Left hindlimb (tissue), 1 donor: ENCODE measurements at regions not wholly inside any gene's neighbourhood (a gene's known extent, or its start where the extent isn't known, plus 50 kb on each side); places are given as distances from the start of the nearest gene placed in this dataset.
"Not testable (repeated sequence)": the region's sequence is repeated elsewhere in the genome, so short reads cannot be mapped to it uniquely, and the experiment has no call there.

Source experiments
- DNase-seq: peaks from one replicate; pipeline ENCODE4 v3.0.0-alpha.2; 2018

DNA sequence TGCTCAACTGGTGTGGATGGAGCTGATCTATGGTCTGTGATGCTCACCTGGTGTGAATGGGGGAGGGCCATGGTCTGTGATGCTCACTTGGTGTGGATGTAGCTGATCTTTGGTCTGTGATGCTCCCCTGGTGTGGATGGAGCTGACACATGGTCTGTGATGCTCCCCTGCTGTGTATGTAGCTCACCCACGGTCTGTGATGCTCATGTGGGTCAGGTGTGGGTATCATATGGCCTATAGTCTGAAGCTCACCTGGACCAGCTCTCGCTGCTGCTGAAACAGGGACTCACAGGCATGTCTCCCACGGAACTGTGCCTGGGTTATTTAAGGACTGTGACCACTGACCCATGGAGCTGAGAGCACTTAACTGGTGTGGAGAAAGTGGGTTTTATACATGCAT, 109.7 kb downstream of the CRLF2 start:
- no peak for DNase-seq

DNA sequence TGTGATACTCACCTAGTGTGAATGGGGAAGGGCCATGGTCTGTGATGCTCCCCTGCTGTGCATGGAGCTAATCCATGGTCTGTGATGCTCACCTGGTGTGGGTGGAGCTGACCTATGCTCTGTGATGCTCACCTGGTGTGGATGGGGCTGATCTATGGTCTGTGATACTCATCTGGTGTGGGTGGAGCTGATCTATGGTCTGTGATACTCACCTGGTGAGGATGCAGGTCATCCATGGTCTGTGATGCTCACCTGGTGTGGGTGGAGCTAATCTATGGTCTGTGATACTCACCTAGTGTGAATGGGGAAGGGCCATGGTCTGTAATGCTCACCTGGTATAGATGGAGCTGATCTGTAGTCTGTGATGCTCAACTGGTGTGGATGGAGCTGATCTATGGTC, 110.2 kb downstream of the CRLF2 start:
- DNase-seq: not testable (repeated sequence)

DNA sequence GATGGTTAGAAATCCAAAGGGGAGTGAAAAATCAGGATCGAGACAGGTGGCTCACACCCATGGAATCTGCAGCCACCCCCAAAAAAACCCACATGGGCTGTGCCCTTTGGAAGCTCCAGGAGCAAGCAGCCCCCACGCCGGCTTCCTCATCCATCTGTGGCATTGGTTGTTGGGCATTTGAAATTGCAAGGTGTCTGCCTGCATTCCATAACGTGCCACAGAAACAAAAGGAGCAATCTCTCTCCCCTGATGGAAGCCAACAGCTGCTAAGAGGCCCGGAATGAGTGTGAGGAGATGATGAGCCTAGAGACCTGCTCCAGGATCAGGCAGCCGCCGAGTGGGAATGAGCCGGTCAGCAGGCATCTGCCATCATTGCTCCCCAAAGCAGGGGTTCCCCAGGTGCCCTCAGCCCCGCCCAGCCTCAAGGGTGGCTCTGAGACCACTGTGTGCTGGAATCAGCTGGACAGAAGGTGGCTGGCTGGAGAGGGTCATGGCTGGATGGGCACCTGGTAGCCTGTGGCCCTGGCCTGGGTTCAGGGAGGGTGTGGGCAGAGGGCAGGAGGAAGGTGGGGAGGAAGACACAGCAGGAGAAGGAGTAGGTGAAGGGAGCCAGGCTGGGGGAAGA, 113.2 kb downstream of the CRLF2 start:
- DNase-seq: no peak

DNA sequence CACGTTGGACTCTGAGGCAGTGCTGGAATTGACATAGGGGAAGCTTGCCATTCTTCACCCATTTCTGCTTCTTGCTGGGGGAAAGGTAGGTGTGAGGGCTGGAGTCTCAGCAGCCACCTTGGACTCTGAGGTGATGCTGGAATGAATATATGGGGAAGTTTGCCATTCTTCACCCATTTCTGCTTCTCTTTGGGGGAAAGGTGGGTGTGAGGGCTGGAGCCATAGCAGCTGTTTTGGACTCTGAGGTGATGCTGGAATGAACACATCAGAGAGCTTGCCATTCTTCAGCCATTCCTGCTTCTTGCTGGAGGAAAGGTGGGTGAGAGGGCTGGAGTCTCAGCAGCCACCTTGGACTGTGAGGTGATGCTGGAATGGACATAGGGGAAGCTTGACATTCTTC, 115.1 kb downstream of the CRLF2 start:
- no peak for DNase-seq

DNA sequence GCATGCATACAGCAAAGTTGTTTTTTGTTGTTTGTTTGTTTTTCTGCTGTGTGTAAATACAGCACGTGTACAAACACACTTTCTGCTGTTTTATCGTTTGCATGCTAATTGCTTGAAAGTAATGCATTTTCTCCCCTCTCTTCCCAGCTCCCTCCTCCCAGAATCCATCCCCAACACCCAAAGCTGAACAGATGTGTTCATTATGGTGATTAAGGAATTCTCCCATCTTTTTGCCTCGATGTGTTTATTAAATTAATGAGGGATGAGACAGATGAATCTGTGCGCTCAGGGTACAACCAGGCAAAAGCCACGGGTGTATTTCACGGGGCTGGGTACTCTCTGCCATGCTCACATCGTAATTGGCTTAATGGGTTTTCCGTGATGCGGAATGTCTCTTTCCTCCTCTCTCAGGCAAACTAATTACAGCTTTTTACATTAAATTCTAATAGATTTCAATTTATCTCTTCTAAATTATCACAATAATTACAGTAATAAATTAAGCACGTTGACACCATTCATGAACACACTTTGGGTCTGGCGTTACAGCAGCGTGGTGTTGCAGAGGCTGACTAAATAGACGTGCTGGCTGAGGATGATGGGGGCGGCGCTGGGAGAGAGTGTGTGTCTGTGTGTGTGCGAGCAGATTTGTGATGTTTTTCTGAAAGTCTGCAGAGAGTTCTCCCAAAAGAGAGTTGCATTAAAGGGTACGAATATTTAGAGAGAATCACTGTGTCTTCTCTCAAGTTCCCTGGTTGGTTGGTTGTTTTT, 117.7 kb downstream of the CRLF2 start:
- no peak for DNase-seq

DNA sequence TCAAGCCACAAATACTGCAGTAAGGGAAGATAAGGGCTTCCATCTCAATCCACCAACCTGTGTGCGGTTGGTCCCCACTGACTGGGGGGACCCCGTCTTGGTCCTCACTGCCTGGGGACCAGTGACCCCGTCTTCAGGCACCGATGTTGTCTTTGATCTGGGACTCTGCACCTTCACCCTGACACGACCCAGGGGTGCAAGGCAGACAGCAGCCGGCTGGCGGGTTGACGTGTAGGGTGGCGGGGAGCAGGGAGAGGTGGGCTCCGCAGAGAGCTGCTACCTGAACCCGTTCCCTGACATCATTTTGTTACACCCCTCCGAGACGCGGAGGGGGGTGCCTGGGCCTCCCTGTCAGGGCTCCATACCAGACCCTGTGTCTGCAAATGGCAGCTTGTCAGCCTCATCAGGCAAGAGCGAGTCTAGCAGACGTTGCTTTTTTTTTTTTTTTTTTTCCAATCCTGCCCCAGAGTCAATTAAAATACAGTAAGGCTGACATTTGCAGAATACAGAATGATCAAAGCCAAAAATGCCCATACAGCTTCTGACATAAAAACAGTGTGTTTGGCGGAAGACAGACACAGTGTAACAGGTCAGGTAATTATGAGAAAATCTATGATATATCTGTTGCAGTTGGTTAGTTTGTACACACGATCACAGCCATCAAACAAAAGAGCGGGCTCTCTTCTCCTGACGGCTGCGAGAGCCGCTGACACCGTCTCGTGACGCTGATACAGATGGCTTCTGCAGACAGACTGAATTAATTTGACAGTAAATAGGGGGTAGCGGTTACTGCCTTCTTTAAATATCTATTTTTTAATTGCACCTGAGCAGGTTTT, 118.6 kb downstream of the CRLF2 start:
- DNase-seq: no peak

DNA sequence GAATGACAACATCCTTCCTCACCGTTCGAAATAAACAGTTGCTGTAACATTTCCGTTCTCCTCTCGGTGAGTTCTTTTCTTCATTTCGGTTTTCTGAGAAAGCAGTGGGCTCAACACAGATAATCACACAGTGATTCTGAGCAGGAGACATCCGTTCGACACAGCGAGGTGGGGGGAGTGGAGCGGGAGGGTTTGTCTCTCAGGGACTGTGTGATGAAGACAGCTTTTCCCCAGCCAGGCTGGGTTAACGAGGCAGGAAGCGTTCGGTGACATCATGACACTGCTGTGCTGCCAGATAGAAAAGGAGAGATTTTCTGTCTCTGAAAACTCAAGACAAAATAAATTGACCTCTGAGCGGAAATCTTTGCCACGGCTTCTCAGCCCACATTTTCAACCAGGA, 119.3 kb downstream of the CRLF2 start:
- DNase-seq: no peak

DNA sequence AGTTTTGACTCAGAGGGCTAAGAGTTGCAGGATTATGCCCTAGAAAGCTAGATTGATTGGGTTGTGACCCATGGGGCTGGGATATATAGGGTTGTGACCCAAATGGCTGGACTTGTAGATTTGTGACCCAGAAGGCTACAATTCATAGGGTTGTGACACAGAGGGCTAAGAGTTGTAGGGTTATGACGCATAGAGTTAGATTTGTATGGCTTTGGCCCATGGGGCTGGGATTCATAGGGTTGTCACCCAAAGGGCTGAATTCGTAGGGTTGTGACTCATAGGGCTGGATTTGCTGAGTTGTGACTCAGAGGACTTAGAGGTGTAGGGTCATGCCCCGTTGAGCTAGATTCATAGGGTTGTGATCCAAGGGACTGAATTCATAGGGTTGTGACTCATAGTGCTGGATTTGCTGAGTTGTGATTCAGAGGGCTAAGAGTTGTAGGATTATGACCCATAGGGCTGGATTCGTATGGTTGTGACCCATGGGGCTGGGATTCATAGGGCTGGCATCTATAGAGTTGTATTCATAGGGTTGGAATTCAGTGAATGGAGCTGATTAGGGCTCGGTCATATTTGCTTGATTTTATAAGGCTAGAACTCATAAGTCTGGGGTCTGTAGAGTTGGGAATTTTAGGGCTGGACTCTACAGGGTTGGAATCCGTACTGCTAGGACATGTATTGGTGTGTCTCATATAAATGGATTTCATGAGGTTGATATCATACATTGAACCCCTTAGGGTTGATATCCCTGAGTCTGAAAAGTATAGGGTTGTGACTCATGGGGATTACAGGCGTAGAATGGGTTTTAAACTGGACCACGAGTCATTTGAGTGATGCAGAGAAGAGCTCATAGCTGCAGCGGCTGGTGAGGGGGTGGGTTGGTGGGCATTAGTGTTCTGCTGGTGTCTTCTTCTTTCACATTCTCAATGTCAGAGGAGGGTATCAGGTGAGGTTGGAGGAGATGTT, 125.7 kb downstream of the CRLF2 start:
- no peak for DNase-seq

DNA sequence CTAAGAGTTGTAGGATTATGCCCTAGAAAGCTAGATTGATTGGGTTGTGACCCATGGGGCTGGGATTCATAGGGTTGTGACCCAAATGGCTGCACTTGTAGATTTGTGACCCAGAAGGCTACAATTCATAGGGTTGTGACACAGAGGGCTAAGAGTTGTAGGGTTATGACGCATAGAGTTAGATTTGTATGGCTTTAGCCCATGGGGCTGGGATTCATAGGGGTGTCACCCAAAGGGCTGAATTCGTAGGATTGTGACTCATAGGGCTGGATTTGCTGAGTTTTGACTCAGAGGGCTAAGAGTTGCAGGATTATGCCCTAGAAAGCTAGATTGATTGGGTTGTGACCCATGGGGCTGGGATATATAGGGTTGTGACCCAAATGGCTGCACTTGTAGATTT, 126.6 kb downstream of the CRLF2 start:
- DNase-seq: not testable (repeated sequence)

DNA sequence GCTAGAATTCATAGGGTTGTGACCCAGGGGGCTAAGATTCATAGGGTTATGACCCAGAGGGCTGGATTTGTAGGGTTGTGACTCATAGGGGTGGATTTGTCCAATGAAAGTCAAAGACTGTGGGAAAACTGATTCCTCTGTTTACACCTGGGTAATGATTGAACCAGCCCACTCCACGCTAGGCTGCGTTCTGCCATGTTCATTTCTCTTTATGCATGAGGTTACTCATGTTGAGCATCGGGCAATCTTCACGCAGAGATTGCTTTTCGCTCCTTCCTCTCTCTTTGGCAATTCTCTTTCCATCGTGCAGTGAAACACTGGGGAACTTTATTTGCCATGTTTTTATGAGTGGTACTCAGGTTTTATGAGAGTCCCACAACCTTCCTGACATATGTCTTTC, 127.8 kb downstream of the CRLF2 start:
- no peak for DNase-seq

DNA sequence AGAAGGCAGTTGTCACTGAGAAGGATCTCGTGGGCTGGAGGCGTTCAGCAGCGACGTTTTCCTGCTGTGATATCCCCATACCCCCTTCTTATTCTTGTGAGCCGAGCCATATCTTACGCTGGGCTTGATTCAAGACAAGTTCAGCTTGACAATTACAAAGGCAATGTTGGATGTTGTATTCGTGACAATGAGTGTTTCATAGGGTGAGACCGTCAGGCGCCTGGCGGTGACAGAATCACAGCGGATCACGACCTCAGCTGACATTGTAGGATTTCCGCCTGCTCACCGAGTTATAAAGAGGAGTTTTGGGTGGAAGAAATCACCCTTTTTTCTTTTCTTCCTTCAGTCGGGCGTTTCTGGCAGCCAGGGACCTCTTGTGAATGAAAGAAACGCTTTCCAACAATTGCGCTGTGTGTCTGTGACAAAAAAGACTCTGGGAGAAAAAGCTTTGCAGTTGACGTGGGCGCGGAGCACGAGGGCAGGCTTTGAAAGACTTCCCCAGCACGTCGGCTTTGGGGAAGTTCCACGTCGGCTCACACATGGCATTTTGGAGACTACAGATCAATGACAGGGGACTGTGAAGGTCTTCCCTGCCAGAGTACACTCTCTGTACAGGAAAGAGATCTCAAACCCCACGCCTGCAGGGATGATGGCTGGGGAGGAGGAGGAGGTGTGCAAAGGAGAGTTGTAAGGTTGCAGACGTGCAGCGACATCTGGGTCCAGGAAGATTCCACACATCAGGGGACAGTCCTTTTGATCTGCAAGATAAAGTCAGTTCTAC, 135.4 kb downstream of the CRLF2 start:
- DNase-seq: no peak

DNA sequence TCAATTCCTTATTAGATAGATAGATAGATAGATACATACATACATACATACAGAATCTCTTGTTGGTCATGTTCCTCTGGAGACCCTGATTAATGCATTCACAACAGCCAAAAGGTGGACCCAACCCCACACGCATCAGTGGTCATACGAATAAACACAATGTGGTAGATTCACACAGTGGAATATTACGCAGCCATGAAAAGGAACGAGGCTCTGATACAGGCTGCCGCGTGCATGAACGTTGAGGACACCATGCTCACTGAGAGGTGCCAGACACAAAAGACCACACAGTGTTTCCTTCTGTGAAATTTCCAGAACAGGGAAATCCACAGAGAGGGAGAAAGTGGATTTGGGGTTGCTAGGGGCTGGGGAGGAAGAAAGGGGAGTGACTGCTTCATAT, 136.7 kb downstream of the CRLF2 start:
- no peak for DNase-seq

DNA sequence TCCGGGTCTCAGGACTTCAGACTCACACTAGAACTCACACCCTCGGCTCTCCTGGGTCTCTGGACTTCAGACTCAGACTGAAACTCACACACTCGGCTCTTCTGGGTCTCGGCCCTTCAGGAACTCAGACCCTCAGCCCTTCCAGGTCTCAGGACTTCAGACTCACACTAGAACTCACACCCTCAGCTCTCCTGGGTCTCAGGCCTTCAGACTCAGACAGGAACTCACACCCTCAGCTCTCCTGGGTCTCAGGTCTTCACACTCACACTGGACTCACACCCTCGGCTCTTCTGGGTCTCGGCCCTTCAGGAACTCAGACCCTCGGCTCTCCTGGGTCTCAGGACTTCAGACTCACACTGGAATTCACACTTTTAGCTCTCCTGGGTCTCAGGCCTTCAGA, 137.3 kb downstream of the CRLF2 start:
- DNase-seq: no peak

DNA sequence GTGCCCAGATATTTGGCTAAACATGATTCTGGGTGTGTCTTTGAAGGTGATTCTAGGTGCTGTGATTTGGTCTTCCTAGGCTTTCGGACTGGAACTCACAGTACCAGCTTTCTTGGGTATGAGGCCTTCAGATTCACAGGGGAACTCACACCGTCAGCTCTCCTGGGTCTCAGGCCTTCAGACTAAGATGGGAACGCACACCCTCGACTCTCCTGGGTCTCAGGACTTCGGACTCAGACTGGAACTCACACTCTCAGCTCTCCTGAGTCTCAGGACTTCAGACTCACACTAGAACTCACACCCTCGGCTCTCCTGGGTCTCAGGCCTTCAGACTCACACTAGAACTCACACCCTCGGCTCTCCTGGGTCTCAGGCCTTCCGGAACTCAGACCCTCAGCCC, 137.7 kb downstream of the CRLF2 start:
- DNase-seq: no peak

DNA sequence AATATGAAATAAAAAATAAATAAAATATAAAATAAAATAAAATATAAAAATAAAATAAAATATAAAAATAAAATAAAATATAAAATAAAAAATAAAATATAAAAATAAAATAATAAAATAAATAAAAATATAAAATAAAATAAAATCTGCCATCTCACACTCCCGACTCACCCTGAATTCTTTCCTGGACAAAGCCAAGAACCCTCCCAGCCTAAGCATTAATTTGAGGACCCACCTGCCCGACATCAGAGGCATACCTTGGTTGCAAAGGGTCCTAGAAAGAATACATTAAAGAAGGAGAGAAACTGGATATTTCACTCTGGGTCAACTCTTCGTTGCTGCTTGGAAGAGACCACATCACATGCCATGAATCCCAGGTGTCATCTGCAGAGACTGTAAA, 138.3 kb downstream of the CRLF2 start:
- DNase-seq: no peak

DNA sequence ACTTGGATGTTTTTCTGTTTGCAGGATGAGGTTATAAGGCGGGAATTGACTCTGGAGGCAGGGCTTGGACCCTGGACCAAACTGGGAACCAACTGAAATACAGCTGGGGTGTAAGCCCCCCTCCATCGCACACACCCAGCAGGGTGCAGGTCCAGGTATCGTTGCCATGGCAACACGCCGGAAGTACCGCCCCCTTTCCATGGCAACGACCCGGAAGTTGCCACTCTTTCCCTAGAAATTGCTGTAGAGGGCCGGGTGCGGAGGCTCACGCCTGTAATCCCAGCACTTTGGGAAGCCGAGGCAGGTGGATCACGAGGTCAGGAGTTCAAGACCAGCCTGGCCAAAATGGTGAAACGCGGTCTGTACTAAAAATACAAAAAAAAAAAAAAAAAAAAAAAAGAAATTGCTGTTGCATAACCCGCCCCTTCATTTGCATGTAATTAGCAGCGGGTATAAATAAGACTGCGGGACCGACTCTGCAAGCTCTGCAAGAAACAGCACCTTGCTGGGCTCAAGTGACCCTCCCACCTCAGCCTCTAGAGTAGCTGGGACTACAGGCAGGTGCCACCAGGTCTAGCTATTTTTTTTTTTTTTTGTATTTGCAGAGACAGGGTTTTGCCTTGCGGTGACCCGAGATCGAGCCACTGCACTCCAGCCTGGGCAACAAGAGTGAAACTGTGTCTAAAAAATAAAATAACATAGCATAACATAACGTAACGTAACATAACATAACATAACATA, 139.6 kb downstream of the CRLF2 start:
- no peak for DNase-seq

DNA sequence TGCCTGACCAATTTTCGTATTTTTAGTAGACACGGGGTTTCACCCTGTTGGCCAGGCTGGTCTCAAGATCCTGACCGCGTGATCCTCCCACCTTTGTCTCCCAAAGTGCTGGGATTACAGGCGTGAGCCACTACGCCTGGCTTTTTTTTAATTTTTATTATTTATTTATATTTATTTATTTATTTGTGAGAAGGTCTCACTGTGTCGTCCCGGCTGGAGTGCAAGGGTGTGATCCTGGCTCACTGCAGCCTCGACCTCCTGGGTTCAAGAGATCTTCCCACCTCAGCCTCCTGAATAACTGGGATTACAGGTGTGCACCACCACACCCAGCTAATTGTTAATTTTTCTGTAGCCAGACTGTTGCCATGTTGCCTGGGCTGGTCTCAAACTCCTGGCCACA, 141.1 kb downstream of the CRLF2 start:
- no peak for DNase-seq

DNA sequence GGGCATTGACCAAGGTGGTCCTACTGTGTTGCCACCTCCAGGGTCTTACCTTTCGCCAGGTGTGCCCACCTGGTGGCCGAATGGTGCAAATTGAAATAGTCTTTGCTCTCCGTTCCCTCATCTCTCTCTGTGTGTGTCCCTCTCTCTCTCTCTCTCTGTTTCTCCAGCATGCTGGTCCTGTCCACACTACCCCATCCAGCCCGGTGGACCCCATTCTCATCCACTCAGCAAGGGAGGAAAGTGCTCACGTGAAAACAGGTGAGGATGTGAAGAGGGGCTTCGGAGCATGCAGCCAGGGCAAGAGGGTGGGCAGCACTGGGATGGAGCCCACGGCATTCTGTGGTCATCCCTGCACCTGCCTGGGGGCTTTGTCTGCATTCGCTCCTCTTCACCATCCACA, 150.1 kb downstream of the CRLF2 start:
- no peak for DNase-seq

DNA sequence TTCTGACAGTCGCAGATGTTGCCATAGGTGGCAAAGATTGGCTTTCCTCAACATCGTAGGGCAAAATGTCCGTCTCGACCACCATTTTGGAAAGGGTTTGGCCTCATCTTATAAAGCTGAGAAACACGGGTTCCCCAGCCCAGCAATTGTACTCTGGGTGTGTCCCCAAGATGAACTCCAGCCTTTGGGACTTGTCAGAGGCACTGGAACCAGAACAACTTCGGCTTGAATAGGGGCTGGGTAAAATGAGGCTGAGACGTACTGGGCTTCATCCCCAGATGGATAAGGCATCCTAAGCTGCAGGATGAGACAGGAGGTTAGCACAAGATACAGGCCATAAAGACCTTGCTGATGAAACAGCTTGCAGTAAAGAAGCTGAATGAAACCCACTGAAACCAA, 151.9 kb downstream of the CRLF2 start:
- DNase-seq: no peak

DNA sequence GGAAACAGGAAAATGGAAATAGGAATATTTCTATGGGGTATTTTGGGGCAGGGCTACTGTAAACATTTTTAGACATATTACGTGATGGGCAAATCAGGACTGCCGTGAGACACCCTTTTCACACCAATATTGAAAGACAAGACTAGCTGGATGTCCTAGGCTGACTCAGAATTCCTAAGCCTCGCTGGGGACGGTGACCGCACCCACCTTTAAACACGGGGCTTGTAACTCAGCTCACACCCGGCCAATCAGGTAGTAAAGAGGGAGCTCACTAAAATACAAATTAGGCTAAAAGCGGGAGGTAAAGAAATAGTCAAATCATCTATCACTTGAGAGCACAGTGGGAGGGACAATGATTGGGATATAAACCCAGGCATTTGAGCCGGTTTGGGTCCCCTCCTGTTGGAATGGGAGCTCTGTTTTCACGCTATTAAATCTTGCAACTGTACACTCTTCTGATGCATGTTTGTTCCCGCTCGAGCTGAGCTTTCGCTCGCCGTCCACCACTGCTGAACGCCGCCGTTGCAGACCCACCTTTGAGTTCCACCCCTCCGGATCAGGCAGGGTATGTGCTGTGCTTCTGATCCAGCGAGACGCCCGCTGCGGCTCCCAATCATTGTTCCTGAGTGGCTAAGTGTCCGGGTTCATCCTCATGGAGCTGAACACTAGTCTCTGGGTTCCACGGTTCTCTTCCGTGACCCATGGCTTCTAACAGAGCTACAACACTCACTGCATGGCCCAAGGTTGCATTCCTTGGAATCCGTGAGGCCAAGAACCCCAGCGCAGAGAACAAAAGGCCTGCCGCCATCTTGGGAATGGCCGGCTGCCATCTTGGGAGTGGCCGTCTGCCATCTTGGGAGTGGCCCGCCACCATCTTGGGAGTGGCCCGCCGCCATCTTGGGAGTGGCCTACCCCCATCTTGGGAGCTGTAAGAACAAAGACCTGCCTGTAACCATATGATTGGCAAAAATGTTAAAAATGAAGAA, 152.6 kb downstream of the CRLF2 start:
- DNase-seq: no peak
